Spleen (tissue), 11 donors: ENCODE measurements at regions not wholly inside any gene's neighbourhood (a gene's known extent, or its start where the extent isn't known, plus 50 kb on each side); places are given as distances from the start of the nearest gene placed in this dataset.

Experiments used
- DNase-seq: peaks from one replicate; pipeline ENCODE4 v3.0.0-alpha.2; 2020
- H3K27ac ChIP-seq, 8 donors: fragments of 200-600 bp; sonication (generic) in 7 of 8; 1 replicate in 4 of 8; 2 replicates in 4 of 8; pipeline versions ENCODE4 v1.5.0 to v1.8.0; 2016 to 2021; ENCODE audit warnings: inconsistent platforms in 4 of 8, mild to moderate bottlenecking in 4 of 8, moderate library complexity in 1 of 8
- H3K27me3 ChIP-seq, 7 donors: fragments of 200-600 bp; sonication (generic) in 6 of 7; replicated peaks in 1 of 7; 1 replicate in 4 of 7; 2 replicates in 3 of 7; pipeline versions ENCODE4 v1.5.0 to v1.8.0; 2016 to 2021; ENCODE audit warnings: inconsistent platforms in 3 of 7, mild to moderate bottlenecking in 1 of 7
- H3K36me3 ChIP-seq, 6 donors: fragments of 200-600 bp; sonication (generic) in 5 of 6; 1 replicate in 4 of 6; 2 replicates in 2 of 6; pipeline versions ENCODE4 v1.5.0 to v1.8.0; 2016 to 2021; ENCODE audit warnings: inconsistent platforms in 2 of 6
- H3K4me1 ChIP-seq, 6 donors: fragments of 200-600 bp; sonication (generic) in 5 of 6; 1 replicate in 3 of 6; 2 replicates in 3 of 6; pipeline versions ENCODE4 v1.5.0 to v1.8.0; 2016 to 2021; ENCODE audit warnings: inconsistent platforms in 3 of 6
- H3K4me3 ChIP-seq, 8 donors: fragments of 200-600 bp; sonication (generic) in 7 of 8; 1 replicate in 4 of 8; 2 replicates in 4 of 8; pipeline versions ENCODE4 v1.5.0 to v1.8.0; 2016 to 2021; ENCODE audit warnings: inconsistent platforms in 4 of 8, mild to moderate bottlenecking in 4 of 8, moderate library complexity in 2 of 8
- H3K9me3 ChIP-seq, 8 donors: fragments of 200-600 bp; sonication (generic) in 7 of 8; 1 replicate in 4 of 8; 2 replicates in 4 of 8; pipeline versions ENCODE4 v1.5.0 to v1.8.0; 2016 to 2021; ENCODE audit warnings: inconsistent platforms in 4 of 8
- POLR2A ChIP-seq, 3 donors: fragments of 450-650 bp; IDR thresholded peaks; one replicate each; pipeline ENCODE4 v1.5.1; 2017; ENCODE audit warnings: antibody characterized with exemption in 3 of 3, mild to moderate bottlenecking in 1 of 3
- POLR2AphosphoS5 ChIP-seq, 3 donors: sonication (generic); formaldehyde crosslinking; IDR thresholded peaks; one replicate each; pipeline ENCODE4 v1.5.1; 2017; ENCODE audit warnings: antibody characterized with exemption in 3 of 3
- WGBS, 5 donors: extraction: QIAGEN DNeasy Blood & Tissue Kit in 3 of 5; methylation state at CpG; one replicate each; pipeline versions ENCODE4 v1.1.5 to v1.1.7; 2013 to 2018; 5-methylcytosine and 5-hydroxymethylcytosine counted together
- intact Hi-C: fragments of 100-400 bp; cut with DNase I; formaldehyde crosslinking; loops from one replicate; pipeline ENCODE4 v1.15.0; 2023; ENCODE audit warnings: low total_unique reads
- TF ChIP-seq, protein P1 (sequence below), 11 experiments: fragments of 200-600 bp in 7 of 11; fragments of 450-650 bp in 4 of 11; sonication (generic) in 4 of 11; IDR thresholded peaks in 8 of 11; conservative IDR thresholded peaks in 3 of 11; 1 replicate in 7 of 11; 2 replicates in 4 of 11; pipeline versions ENCODE4 v1.4.0 to v1.8.0; 2016 to 2021; ENCODE audit warnings: antibody characterized with exemption in 11 of 11, inconsistent platforms in 4 of 11, mild to moderate bottlenecking in 1 of 11
- donor health status: healthy with polysubstance abuse.
- donor health status: DM: no; HTN: no; CAD: no; lungs with moderate emphysema.
- donor health status: DM: no; HTN: no; CAD: no.
- donor health status: Bipolar disorder and iron deficiency.
- donor health status: healthy.
- donor health status: DM: no; HTN: no; CAD: no.
- donor health status: DM: yes; HTN: yes; CAD: no.

DNA sequence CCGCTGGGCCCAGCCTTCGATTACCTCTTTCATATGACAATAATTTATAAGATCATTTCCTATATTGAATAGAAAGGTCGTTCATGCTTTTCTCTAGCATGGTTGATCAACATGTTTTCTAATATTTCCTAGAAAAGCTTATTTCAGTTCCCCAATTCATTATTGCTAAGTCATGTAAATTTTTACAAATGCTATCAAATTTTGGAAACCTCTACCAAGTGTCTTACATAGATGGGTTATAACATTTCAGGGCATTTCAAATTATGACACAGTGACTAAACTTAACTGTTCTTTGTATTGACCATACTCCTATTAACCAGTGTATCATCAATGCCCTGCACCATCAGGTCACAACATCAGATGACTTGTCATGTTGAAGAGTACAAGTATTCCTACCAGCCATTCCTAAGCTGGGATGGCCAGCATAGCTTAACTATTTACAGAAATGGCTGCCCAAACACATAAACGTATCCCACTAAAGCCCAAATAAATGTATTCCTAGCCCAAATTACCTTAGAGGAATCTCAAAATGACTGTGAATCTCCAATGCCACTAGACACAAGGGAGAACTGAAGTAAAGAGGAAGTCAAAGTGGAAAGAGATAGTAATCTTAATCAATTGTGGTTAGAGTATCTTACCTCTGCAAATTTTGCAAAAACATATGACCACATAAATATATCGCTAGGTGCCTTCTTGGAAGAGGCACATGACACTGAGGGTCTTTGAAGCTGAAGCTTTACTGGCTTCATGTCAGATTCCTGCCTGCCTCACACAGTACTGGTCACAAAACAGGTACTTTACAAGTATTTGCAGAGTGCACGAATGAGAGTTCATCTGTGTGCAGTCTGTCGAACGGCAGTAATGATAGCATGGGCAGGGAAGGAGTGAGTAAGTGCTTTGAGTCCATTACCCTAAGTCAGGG is 87.3 kb upstream of the TLK1 start:
- DNase-seq: no peak
- no peak for TF ChIP-seq POLR2AphosphoS5 (IDR thresholded peaks at IDR 0.05)
- TF ChIP-seq POLR2A (IDR thresholded peaks at IDR 0.05): no peak
- TF ChIP-seq, protein P1, sequence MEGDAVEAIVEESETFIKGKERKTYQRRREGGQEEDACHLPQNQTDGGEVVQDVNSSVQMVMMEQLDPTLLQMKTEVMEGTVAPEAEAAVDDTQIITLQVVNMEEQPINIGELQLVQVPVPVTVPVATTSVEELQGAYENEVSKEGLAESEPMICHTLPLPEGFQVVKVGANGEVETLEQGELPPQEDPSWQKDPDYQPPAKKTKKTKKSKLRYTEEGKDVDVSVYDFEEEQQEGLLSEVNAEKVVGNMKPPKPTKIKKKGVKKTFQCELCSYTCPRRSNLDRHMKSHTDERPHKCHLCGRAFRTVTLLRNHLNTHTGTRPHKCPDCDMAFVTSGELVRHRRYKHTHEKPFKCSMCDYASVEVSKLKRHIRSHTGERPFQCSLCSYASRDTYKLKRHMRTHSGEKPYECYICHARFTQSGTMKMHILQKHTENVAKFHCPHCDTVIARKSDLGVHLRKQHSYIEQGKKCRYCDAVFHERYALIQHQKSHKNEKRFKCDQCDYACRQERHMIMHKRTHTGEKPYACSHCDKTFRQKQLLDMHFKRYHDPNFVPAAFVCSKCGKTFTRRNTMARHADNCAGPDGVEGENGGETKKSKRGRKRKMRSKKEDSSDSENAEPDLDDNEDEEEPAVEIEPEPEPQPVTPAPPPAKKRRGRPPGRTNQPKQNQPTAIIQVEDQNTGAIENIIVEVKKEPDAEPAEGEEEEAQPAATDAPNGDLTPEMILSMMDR (IDR thresholded peaks at IDR 0.05 in 8 of 11, conservative IDR thresholded peaks at IDR 0.05 in 3 of 11): no peak
- Histone ChIP-seq H3K36me3 (no peaks in the 10 kb centered on the region), H3K27me3 (no peaks in the 10 kb centered on the region), H3K4me1 (peaks cover 0 to 33% (median 14%) of the 10 kb centered on the region in 6 donors), H3K27ac (peak overlapping the region in 2 of 8 donors; percentile 1 to 21), H3K4me3 (no peak overlapping the region), H3K9me3 (peaks cover 0 to 21% (median 13%) of the 10 kb centered on the region in 8 donors)
- intact Hi-C loops: no loop called here
- WGBS, 5 donors: 49 to 65% (median 51%) methylated on average over 8 of the region's 8 CpGs

DNA sequence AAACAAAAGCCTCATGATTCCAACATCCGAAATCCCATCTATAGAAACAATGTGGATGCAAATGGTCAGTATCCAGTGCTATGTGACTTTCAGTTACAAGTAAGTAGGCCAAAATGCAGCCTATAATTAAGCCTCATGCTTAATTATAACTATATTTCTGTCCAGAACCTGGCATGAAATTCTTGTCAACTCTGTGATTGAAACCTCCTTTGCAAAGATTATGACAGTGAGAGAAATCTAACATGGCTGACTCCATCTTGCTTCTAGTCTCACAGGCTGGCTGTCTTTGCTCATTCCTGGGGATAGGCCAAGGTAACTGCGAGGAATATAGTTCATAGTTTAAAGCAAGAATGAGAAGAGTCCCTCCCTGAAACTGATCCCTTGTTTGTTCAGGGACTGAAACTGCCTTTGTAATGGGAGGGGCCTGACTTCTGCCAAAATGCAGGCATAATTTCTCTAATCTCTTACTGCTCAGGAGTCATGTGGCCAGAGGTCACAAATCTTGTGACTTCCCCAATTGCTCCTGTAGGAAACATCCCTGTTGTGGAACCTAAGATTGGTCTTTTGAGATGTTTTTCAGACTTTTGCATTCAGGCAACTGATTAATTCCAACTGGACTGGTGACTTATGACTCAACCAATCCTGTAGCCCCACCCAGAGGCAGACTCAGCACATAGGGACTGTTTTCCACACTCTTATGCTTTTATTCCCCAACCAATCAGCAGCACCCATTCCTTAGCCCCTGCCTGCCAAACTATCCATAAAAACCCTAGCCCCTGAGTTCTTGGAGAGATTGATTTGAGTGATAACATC is 84.5 kb upstream of the TLK1 start:
- H3K27me3 ChIP-seq: no peaks in the 10 kb centered on the region
- H3K4me3 ChIP-seq: no peak overlapping the region
- DNase-seq: no peak
- H3K4me1 ChIP-seq: peaks cover 0 to 33% (median 14%) of the 10 kb centered on the region in 6 donors
- no peaks in the 10 kb centered on the region for H3K36me3 ChIP-seq
- TF ChIP-seq POLR2A (IDR thresholded peaks at IDR 0.05) (no peak), POLR2AphosphoS5 (IDR thresholded peaks at IDR 0.05) (no peak)
- TF ChIP-seq, protein P1 (IDR thresholded peaks at IDR 0.05 in 8 of 11, conservative IDR thresholded peaks at IDR 0.05 in 3 of 11): no peak
- intact Hi-C loops: no loop called here
- 91 to 97% (median 93%) methylated on average over 2 of the region's 2 CpGs for WGBS, 5 donors
- peaks cover 0 to 21% (median 13%) of the 10 kb centered on the region in 8 donors for H3K9me3 ChIP-seq
- H3K27ac ChIP-seq: peak overlapping the region in 5 of 8 donors; percentile 1 to 77 (median 43)

DNA sequence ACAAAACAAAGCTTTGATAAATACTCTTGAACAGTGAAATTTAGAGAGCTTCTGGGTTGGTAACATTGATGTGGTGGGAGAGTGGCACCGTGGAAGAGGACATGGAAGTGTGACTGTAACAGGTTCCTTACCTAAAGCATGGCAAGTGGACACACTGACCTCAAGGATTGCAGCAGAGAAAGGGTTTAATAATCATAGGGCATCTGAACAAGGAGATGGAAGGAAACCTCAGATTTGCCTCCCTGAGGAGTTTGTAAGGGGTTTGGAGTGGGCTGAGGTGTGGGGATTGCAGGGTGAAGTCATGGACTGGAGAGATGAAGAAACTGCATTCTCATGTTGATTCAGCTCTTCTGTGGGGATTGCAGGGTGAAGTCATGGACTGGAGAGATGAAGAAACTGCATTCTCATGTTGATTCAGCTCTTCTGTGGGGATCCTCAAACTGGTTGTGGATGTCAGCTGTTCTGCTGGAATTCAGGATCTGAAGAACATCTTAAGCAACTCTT is 83.8 kb upstream of the TLK1 start:
- peaks cover 0 to 33% (median 14%) of the 10 kb centered on the region in 6 donors for H3K4me1 ChIP-seq
- H3K27me3 ChIP-seq: no peaks in the 10 kb centered on the region
- peak overlapping the region in 5 of 8 donors; percentile 1 to 77 (median 43) for H3K27ac ChIP-seq
- DNase-seq: no peak
- no peak overlapping the region for H3K4me3 ChIP-seq
- TF ChIP-seq POLR2AphosphoS5 (IDR thresholded peaks at IDR 0.05) (no peak), POLR2A (IDR thresholded peaks at IDR 0.05) (no peak)
- TF ChIP-seq, protein P1 (IDR thresholded peaks at IDR 0.05 in 8 of 11, conservative IDR thresholded peaks at IDR 0.05 in 3 of 11): no peak
- no peaks in the 10 kb centered on the region for H3K36me3 ChIP-seq
- H3K9me3 ChIP-seq: peaks cover 0 to 21% (median 13%) of the 10 kb centered on the region in 8 donors
- 56 to 97% (median 73%) methylated on average over 1 of the region's 1 CpG for WGBS, 5 donors
- intact Hi-C loops: no loop called here
